ENCODE measurements at regions not wholly inside any gene's neighbourhood (a gene's known extent, or its start where the extent isn't known, plus 50 kb on each side); places are given as distances from the start of the nearest gene placed in this dataset.

DNA sequence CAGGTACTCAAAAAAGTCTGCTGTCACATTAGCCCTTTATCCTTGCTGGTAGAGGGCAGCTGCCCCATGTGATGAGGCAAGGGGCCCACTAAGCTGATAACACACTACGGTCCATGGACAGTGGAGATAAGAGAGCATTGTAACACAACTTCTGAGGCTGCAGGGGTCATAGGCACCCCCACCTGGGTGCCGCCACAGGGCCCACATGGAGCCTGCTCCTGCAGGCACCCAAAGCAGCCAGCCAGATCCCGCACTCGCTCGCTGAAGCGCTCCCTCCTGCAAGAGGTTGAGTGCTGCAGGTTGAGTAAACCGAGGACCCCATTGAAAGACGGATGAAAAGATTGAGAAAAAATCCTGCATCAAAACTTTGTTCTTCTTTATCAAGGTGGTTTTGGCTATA lies 566.3 kb upstream of the NOVA1 start:
- no peak for TF ChIP-seq ELF4 (IDR thresholded peaks at IDR 0.05)
- TF ChIP-seq FOXK2 (IDR thresholded peaks at IDR 0.05) = no peak
- no peak for TF ChIP-seq SP1 (IDR thresholded peaks at IDR 0.05)
- no peak for TF ChIP-seq BHLHE40 (IDR thresholded peaks at IDR 0.05; ENCODE audit: borderline replicate concordance)
- no peak for TF ChIP-seq FOXM1 (IDR thresholded peaks at IDR 0.05; ENCODE audit: borderline replicate concordance)
- no peak for TF ChIP-seq ZNF384 (IDR thresholded peaks at IDR 0.05)
- TF ChIP-seq, protein P1, sequence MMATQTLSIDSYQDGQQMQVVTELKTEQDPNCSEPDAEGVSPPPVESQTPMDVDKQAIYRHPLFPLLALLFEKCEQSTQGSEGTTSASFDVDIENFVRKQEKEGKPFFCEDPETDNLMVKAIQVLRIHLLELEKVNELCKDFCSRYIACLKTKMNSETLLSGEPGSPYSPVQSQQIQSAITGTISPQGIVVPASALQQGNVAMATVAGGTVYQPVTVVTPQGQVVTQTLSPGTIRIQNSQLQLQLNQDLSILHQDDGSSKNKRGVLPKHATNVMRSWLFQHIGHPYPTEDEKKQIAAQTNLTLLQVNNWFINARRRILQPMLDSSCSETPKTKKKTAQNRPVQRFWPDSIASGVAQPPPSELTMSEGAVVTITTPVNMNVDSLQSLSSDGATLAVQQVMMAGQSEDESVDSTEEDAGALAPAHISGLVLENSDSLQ (IDR thresholded peaks at IDR 0.05) = no peak

Measured in HEK293T (cell line).